ENCODE measurements at regions not wholly inside any gene's neighbourhood (a gene's known extent, or its start where the extent isn't known, plus 50 kb on each side); places are given as distances from the start of the nearest gene placed in this dataset.
"Not testable (repeated sequence)": the region's sequence is repeated elsewhere in the genome, so short reads cannot be mapped to it uniquely, and the experiment has no call there.

DNA sequence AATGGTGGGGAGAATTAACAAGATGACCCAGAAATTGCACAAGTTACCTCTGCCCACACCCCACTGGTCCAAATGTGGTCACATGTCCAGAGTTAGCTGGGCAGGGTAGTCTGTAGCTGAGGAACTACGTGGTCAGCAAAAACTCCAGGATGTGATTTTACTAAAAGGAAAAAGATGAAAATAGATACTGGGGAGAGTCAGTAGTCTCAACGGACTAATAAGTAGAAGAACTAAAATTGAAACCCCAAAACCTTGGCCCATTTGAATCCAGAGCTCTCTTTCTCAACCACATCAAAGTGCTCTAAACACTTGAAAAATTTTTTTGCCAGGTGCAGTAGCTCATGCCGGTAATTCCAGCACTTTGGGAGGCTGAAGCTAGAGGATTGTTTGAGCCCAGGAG lies 146.3 kb downstream of the SKIDA1 start:
- Histone ChIP-seq H3K4me1 (no peaks in the 10 kb centered on the region), H3K27ac (no peak overlapping the region), H3K4me3 (no peak overlapping the region), H3K36me3 (no peaks in the 10 kb centered on the region), H3K9me3 (no peaks in the 10 kb centered on the region), H3K27me3 (no peaks in the 10 kb centered on the region)
- TF ChIP-seq, protein P1, sequence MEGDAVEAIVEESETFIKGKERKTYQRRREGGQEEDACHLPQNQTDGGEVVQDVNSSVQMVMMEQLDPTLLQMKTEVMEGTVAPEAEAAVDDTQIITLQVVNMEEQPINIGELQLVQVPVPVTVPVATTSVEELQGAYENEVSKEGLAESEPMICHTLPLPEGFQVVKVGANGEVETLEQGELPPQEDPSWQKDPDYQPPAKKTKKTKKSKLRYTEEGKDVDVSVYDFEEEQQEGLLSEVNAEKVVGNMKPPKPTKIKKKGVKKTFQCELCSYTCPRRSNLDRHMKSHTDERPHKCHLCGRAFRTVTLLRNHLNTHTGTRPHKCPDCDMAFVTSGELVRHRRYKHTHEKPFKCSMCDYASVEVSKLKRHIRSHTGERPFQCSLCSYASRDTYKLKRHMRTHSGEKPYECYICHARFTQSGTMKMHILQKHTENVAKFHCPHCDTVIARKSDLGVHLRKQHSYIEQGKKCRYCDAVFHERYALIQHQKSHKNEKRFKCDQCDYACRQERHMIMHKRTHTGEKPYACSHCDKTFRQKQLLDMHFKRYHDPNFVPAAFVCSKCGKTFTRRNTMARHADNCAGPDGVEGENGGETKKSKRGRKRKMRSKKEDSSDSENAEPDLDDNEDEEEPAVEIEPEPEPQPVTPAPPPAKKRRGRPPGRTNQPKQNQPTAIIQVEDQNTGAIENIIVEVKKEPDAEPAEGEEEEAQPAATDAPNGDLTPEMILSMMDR (IDR thresholded peaks at IDR 0.05), result no peak
- no peak for TF ChIP-seq POLR2A (IDR thresholded peaks at IDR 0.05)
- no peak for DNase-seq

DNA sequence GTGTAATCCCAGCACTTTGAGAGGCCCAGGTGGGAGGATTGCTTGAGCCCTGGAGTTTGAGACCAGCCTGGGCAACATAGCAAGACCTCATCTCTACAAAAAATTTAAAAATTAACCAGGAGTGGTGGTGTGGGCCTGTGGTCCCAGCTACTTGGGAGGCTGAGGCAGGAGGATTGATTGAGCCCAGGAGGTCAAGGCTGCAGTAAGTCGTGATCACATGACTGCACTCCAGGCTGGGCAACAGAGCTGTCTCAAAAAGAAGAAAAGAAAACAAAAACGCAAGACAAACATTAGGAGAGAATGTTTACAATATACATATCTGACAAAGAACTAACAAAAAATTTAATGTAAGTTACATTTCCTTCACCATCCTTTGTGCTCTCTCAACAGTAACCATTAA lies 150.2 kb downstream of the SKIDA1 start:
- H3K27ac ChIP-seq, H3K9me3 ChIP-seq, H3K27me3 ChIP-seq, DNase-seq, H3K36me3 ChIP-seq, H3K4me1 ChIP-seq, H3K4me3 ChIP-seq: not testable (repeated sequence)

DNA sequence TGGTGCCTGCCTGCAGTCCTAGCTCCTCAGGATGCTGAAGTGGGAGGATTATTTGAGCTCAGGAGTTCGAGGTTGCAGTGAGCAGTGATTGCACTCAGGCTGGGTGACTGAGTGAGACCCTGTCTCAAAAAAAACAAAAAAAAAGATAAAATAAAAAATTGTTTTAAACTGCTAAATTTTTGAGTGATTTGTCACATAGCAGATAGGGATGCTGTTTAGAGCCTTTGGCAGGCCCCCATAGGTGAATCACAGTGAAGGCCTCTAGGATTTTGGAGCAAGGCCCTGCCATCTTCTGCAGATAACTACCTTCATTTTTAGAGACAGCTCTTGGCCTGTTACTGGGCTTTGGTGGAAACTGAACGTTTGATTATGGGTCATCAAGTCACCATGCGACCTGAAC lies 151.6 kb downstream of the SKIDA1 start:
- H3K4me3 ChIP-seq, result not testable (repeated sequence)

DNA sequence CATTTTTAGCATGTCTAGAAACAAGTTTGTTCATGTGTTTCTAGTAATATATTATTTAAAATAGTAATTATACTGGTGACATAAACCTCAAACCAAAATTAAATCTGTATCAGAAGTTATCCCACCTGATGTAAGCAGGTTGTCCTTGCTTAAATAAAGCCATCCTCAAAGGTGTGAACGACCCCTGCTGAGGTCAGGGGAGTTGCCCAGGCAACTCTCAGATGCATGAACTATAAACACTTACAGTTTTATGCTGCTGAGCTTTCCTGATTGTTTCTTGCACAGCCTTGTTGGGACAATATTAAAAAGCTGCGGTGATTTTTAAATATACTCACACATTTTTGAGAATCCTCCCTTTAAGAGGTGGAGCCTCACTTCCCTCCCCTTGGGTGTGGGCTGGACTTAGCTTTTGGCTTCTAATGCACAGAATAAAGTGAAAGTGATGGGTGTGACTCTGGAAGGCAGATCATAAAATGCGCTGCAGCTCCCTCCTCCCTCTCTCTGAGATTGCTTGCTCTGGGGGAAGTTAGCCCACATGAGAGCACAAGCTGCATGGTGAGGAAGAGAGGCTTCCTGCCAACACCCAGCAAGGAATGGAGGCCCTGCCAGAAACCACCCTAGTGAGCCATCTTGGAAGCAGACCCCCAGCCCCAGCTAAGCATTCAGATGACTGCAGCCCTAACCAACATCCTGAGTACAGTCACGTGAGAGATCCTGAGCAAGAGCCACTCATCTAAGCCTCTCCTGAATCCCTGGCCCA lies 152.7 kb downstream of the SKIDA1 start:
- no peaks in the 10 kb centered on the region for H3K9me3 ChIP-seq
- no peak for TF ChIP-seq POLR2A (IDR thresholded peaks at IDR 0.05)
- TF ChIP-seq, protein P1 (IDR thresholded peaks at IDR 0.05), result no peak
- no peak overlapping the region for H3K27ac ChIP-seq
- H3K4me1 ChIP-seq, result no peaks in the 10 kb centered on the region
- peak overlapping the region in 1 of 4 donors; percentile 16 for H3K4me3 ChIP-seq
- DNase-seq, result peak in 2 of 3 donors; percentile 49 to 60
- no peaks in the 10 kb centered on the region for H3K27me3 ChIP-seq
- no peaks in the 10 kb centered on the region for H3K36me3 ChIP-seq

More for the DNA sequence above, 151.6 kb downstream of the SKIDA1 start:
- not testable (repeated sequence) for H3K27ac ChIP-seq, DNase-seq, H3K27me3 ChIP-seq, H3K4me1 ChIP-seq, H3K36me3 ChIP-seq, H3K9me3 ChIP-seq

DNA sequence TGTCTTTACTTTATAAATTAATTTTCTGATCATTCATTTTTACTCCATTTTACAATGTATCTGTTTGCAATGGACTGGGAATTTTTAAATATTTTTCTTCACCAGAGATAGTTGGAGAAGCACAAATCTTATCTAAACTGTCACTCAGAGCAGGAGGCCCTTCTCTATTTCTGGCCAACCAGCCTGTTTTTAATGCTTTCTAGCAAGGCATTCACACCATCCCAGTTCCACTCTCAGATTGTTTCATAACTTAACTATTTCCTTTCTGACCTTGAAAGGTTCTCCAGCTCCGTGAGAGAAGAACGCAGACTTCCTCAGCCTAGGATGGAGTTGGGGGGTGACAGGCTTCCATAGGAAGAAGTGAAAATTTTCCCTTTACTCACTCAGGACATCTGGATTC lies 155.8 kb downstream of the SKIDA1 start:
- H3K36me3 ChIP-seq, result no peaks in the 10 kb centered on the region
- no peak overlapping the region for H3K27ac ChIP-seq
- H3K4me3 ChIP-seq, result no peak overlapping the region
- no peak for DNase-seq
- TF ChIP-seq, protein P1 (IDR thresholded peaks at IDR 0.05), result no peak
- TF ChIP-seq POLR2A (IDR thresholded peaks at IDR 0.05), result no peak
- no peaks in the 10 kb centered on the region for H3K27me3 ChIP-seq
- peaks cover 0 to under 1% (median 0%) of the 10 kb centered on the region in 4 donors for H3K4me1 ChIP-seq
- no peaks in the 10 kb centered on the region for H3K9me3 ChIP-seq

DNA sequence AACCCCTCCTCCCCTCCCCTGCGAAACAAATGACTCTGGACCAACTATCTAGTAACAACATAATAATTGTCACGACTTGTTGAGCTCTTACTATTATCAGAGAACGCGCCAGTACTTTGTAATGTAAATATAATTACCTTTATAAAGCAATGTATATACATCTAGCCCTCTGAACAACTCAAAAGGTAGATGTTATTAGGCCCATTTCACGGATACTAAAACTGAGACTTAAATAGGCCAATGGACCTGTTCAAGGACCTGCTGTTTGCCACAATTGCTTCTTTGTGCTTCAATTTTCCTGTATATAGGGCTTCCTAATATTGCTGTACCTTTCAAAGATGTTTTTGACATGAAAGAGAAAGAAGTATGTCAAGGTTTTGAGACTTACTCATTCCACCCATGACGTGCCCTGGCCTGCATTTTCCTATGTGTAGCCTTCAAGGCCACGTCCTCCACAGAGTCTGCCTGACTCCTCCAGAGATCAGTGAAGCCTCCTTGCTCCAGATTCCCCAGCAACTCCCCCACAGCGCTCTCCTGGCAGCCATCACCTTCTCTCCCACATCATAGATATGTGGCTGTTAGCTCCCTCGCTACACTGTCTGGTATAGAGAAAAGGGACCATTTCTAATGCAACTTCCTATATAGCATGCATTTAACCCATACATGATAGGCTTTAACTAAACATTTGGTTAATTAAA lies 156.6 kb downstream of the SKIDA1 start:
- TF ChIP-seq, protein P1 (IDR thresholded peaks at IDR 0.05), result no peak
- TF ChIP-seq POLR2A (IDR thresholded peaks at IDR 0.05), result no peak
- no peaks in the 10 kb centered on the region for H3K27me3 ChIP-seq
- H3K9me3 ChIP-seq, result no peaks in the 10 kb centered on the region
- H3K27ac ChIP-seq, result no peak overlapping the region
- no peak overlapping the region for H3K4me3 ChIP-seq
- no peak for DNase-seq
- peaks cover 0 to 8% (median 0%) of the 10 kb centered on the region in 4 donors for H3K4me1 ChIP-seq
- H3K36me3 ChIP-seq, result no peaks in the 10 kb centered on the region

All from Peyer's patch (tissue), 4 donors.